HT-29 (cell line): ENCODE measurements at regions not wholly inside any gene's neighbourhood (a gene's known extent, or its start where the extent isn't known, plus 50 kb on each side); places are given as distances from the start of the nearest gene placed in this dataset.
"Not testable (repeated sequence)": the region's sequence is repeated elsewhere in the genome, so short reads cannot be mapped to it uniquely, and the experiment has no call there.

Experiments
- DNase-seq: peaks from one replicate; pipeline ENCODE4 v3.0.0-alpha.2; 2015; ENCODE audit warnings: low spot score

GRCh38 chr6:169379495-169380070 is 125.9 kb upstream of the THBS2 start:
- no peak for DNase-seq

- no peak for DNase-seq
Observed at GRCh38 chr6:169378620-169379381, 125.2 kb upstream of the THBS2 start.

DNA sequence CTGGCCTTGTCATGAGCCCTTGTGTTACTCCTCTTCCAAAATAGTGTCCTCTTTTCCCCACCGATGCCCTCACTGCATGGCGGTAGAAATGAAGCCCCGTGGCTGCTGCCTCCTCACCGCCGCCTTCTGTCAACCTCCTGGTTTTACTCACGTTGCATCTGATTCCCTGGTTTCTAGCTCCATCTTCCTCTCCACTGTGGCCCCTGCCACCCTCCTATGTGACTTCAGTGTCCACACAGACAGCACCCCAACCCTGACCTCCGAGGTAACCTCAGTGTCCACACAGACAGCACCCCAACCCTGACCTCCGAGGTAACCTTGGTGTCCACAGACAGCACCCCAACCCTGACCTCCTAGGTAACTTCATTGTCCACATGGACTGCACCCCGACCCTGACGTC is 122.8 kb upstream of the THBS2 start:
- no peak for DNase-seq

DNA sequence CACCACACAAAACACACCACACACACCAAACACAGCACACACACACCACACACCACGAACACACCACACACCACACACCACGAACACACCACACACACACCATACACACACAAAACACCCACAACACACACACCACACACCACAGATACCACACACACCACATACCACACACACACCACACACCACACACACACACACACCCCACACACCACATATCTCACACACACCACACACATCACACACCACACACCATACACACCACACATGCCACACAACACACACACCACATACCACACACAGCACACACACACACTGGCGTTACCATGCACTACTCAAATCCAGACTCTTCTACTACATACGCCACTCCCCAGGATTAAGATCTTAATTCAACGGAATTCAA is 118.9 kb upstream of the THBS2 start:
- DNase-seq = no peak

- DNase-seq = no peak
Observed at GRCh38 chr6:169371344-169372127, 117.9 kb upstream of the THBS2 start.

DNA sequence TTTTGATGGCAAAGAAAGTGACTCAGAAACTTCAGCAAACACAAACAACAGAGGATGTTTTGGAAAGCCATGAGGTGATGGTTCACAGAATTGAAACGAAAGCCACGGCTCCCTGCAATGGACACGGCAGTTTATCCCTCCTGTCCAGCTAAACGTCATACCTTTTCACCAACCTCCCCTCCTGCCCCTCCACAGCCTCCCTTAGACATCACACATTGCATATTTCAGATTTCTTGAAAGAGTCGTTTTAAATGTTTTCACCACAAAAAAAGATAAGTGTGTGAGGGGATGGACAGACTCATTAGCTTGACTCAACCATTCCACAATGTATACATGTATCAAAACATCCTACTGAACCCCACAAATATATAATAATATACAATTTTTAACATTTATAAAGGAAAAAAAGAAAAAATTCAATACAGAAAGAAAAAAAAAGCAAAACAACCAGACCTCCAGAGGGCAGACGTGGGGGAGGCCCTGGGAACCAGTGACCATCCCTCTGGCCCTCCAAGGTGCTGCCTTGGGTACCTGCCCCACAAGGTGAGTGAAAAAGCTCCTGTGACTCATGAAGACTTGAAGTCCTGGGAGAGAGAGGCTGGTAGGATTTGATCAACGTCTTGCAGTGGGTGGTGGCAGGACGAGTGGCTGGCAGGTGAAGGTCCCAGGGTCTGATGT is 117.2 kb upstream of the THBS2 start:
- no peak for DNase-seq

GRCh38 chr6:169370054-169370453 is 116.4 kb upstream of the THBS2 start:
- no peak for DNase-seq

DNA sequence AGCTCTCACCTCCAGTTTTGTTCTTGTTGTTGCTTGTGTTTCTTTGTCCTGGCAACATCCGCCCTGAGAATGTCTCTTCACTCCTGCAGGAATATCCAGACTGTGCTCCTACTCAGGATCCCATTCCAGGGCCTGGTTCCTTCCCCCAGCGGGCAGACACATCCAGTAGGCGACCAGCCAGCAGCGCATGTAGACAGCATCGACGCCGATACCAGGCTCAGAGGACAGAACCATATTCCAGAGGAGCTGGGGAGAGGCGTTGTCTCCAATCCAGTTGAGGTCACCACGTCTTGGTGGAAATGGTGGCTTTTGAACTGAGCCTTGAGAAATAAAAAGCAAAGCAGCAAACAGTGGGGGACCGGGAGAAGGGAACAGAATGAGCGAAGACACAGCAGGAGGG is 114.6 kb upstream of the THBS2 start:
- DNase-seq = no peak

GRCh38 chr6:169367507-169367906 is 113.9 kb upstream of the THBS2 start:
- no peak for DNase-seq

- DNase-seq = no peak
Observed at GRCh38 chr6:169366258-169366901, 112.7 kb upstream of the THBS2 start.

DNA sequence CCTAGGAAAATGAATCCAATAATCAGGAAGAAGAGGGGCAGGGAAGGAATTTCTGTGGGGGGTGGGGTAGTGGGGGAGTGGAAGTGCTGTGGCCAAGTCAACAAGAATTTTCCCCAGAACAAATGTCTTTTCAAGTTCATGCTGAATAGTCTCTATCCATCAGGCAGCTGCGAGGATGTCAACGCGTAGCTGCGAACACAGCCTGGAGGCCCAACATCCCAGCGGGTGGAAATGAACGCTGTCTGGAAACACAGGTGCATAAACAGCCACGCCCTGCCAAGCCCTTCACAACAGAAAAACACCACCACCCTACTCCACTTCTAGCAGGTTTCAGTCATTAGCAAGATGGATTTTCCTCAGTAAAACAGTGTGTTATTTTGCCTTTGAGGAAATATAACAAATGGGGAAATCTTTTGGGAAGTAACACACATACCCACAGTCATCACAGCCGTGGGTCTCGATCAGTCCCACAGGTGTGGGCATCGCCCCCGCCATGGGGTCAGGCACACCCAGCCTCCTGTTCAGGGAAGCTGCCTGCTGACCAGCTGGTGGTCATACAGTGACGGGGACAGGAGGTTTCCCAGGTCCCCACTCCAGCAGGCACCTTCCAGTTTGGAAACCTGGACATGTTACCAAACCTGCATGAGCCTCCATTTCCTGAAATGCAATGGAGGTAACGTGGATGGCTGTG is 112.1 kb upstream of the THBS2 start:
- DNase-seq = no peak

GRCh38 chr6:169363590-169363989 is 109.9 kb upstream of the THBS2 start:
- DNase-seq = no peak

DNA sequence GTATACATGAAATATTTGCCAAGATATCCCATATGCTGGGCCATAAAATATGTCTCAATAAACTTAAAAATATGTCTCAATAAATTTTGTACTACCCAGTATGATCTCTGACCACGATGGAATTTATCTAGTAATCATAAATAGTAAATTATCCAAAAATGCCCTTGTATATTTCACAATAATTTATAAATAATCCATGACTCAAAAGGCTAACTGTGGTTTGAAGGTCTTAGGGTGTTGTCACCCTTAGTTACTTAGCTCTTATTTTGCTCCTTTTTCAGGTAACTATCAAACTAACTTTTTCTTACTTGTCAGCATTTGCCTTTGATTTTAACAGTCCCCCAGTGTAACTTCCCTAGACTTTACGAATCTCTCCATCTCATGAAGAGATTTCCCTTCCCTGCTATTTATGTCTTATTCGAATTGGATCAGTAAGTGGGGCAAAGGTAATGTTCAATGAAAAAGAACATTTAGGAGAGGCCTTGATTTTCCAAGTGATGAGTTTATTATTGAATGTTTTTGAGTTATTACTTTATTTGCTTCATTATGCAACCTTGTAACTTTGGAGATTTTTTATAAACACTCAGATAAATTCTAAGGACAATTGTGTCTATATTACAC is 109.0 kb upstream of the THBS2 start:
- no peak for DNase-seq

DNA sequence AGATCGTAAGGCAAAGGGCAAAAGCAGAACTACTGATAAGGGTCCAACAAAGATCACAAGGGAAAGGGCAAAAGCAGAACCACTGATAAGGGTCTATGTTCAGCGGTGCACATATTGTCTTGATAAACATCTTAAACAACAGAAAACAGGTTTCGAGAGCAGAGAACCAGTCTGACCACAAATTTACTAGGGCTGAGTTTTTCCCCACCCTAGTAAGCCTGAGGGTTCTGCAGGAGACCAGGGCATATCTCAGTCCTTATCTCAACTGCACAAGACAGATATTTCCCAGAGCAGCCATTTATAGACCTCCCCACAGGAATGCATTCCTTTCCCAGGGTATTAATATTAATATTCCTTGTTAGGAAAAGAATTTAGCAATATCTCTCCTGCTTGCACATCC is 101.4 kb upstream of the THBS2 start:
- not testable (repeated sequence) for DNase-seq

DNA sequence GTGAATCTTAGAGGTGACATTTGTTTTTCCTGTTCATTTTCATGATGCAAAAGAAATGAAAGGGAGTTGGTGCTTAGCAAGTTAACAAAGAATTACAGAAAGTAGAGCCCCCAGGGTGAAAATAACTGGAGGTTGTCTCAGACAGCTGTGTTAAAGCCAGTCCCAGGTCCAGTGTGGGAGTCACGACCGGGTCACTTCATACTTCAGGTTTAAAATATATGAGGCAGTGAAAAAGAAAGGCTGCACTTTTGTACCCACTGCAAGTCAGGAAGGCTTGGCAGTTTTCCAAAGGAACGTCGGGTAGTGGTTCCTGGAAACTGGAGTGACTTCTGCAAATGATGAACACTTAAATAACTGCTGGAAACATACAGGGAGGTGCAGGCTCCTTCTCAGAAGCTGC is 91.5 kb upstream of the THBS2 start:
- DNase-seq = no peak

GRCh38 chr6:169344750-169345065 is 91.1 kb upstream of the THBS2 start:
- DNase-seq = no peak

- DNase-seq = no peak
Observed at GRCh38 chr6:169343886-169344749, 90.5 kb upstream of the THBS2 start.

DNA sequence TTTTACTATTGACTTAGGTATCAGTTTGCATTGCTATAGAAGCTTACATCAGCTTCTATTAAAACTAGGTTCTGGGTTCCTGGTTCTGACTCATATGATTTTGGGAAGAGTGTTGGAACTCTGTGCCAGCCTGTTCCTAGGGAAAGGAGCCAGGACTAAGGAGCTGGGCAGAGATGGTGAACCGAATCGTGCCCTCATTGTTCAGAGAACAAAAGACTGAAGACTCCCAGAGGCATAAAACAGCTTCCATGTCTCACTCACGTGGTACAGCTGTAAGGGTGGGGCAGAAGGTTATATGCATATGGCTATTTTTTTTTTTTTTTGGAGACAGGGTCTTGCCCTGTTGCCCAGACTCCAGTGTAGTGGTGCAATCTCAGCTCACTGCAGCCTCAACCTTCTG is 89.1 kb upstream of the THBS2 start:
- DNase-seq = no peak

DNA sequence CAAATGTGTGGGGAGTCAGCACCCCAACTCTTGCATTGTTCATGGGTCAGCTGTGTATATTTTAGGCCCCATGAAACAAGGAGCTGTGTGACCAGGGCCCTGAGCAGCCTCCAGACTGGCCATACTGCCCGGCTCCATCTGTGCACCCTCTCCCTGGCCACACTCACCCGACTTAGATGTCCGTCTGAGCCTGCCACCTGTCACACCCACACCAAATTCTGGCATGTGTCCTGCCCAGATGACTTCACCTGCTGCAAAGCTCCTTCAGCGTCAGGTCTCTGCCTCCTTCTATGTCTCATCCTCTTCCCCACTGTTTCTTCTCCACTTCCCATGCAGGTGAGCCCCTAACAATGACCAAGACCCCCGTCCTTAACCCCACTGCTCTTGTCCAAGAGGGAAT is 88.1 kb upstream of the THBS2 start:
- DNase-seq = no peak

- no peak for DNase-seq
Observed at GRCh38 chr6:169341065-169341464, 87.4 kb upstream of the THBS2 start.
